ENCODE measurements at regions not wholly inside any gene's neighbourhood (a gene's known extent, or its start where the extent isn't known, plus 50 kb on each side); places are given as distances from the start of the nearest gene placed in this dataset.

GRCh38 chr6:125568609-125569008 lies 180.8 kb upstream of the HEY2 start:
- TF ChIP-seq, protein P1, sequence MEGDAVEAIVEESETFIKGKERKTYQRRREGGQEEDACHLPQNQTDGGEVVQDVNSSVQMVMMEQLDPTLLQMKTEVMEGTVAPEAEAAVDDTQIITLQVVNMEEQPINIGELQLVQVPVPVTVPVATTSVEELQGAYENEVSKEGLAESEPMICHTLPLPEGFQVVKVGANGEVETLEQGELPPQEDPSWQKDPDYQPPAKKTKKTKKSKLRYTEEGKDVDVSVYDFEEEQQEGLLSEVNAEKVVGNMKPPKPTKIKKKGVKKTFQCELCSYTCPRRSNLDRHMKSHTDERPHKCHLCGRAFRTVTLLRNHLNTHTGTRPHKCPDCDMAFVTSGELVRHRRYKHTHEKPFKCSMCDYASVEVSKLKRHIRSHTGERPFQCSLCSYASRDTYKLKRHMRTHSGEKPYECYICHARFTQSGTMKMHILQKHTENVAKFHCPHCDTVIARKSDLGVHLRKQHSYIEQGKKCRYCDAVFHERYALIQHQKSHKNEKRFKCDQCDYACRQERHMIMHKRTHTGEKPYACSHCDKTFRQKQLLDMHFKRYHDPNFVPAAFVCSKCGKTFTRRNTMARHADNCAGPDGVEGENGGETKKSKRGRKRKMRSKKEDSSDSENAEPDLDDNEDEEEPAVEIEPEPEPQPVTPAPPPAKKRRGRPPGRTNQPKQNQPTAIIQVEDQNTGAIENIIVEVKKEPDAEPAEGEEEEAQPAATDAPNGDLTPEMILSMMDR (IDR thresholded peaks at IDR 0.05): no peak
- TF ChIP-seq POLR2A (IDR thresholded peaks at IDR 0.05): no peak
- no peak for TF ChIP-seq POLR2AphosphoS5 (IDR thresholded peaks at IDR 0.05)
- TF ChIP-seq EP300 (IDR thresholded peaks at IDR 0.05): no peak

DNA sequence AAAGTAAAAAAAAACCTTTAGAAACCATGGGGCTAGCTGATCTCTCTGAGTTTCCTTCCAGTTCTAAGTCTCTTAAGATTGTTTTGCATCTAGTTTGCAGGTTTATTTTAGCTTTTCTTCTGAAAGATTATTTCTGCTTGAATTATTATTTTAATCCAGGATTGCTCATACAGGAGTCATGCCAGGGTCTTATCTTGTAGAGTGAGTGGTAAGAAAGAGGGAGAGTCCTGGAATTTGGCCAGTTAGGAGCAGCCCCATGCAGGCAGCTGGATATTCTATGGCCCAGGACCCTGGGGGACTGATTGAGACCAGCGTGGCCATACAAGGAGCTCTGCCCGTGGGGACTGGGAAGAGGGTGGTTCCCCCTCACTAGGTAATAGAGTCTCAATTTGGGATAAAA lies 178.9 kb upstream of the HEY2 start:
- Histone ChIP-seq H3K36me3 (no peaks in the 10 kb centered on the region), H3K4me1 (no peaks in the 10 kb centered on the region), H3K27me3 (no peaks in the 10 kb centered on the region), H3K4me3 (no peak overlapping the region), H3K9me3 (no peaks in the 10 kb centered on the region), H3K27ac (no peak overlapping the region)
- TF ChIP-seq POLR2AphosphoS5 (IDR thresholded peaks at IDR 0.05) (no peak), EP300 (IDR thresholded peaks at IDR 0.05) (no peak), POLR2A (IDR thresholded peaks at IDR 0.05) (no peak)
- TF ChIP-seq, protein P1 (IDR thresholded peaks at IDR 0.05): no peak
- no peak for ATAC-seq
- WGBS, 2 donors (ENCODE audit: low coverage in 1 of 2): no CpG with 5 or more reads among the region's 2 CpGs

More at GRCh38 chr6:125568609-125569008, 180.8 kb upstream of the HEY2 start:
- WGBS, 2 donors (ENCODE audit: low coverage in 1 of 2): 94% methylated on average over 4 of the region's 4 CpGs
- Histone ChIP-seq H3K27me3 (no peaks in the 10 kb centered on the region), H3K9me3 (no peaks in the 10 kb centered on the region), H3K4me1 (no peaks in the 10 kb centered on the region), H3K36me3 (no peaks in the 10 kb centered on the region), H3K27ac (no peak overlapping the region), H3K4me3 (no peak overlapping the region)
- ATAC-seq: no peak

DNA sequence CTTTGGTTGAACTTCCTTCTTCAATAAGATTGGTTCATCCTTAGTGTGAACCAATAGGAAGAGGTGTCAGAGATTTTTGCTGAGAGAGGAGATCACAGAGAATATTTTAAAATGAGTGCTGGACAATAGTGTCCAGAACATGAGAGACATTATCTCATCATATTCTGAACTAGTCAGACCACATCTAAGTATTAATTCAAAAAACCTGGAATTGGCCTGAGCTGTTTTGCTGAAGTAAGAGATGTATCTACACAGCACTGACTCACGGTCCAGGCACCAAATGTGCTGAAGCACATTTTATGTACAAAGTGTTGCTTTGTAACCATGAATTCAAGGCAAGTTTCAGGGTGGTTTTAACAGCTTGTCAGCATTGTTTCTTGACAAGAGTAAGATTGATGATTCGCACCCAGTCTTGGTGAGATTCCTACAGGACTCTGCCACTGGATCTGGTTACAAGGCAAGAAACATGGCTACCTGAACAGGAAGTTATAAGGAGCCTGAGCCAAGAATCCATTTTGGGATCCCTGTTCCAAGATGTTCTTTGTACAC lies 178.2 kb upstream of the HEY2 start:
- ATAC-seq: no peak
- Histone ChIP-seq H3K27me3 (peaks cover 4% of the 10 kb centered on the region), H3K9me3 (no peaks in the 10 kb centered on the region), H3K4me3 (no peak overlapping the region), H3K27ac (no peak overlapping the region), H3K4me1 (no peaks in the 10 kb centered on the region), H3K36me3 (no peaks in the 10 kb centered on the region)
- TF ChIP-seq, protein P1 (IDR thresholded peaks at IDR 0.05): no peak
- no peak for TF ChIP-seq EP300 (IDR thresholded peaks at IDR 0.05)
- TF ChIP-seq POLR2AphosphoS5 (IDR thresholded peaks at IDR 0.05): no peak
- no peak for TF ChIP-seq POLR2A (IDR thresholded peaks at IDR 0.05)
- WGBS, 2 donors (ENCODE audit: low coverage in 1 of 2): 82 to 83% methylated on average over 2 of the region's 2 CpGs

- Histone ChIP-seq H3K27ac (no peak overlapping the region), H3K4me1 (no peaks in the 10 kb centered on the region), H3K27me3 (peaks cover 4% of the 10 kb centered on the region), H3K36me3 (no peaks in the 10 kb centered on the region), H3K9me3 (no peaks in the 10 kb centered on the region), H3K4me3 (no peak overlapping the region)
- TF ChIP-seq, protein P1 (IDR thresholded peaks at IDR 0.05): no peak
- no peak for TF ChIP-seq EP300 (IDR thresholded peaks at IDR 0.05)
- TF ChIP-seq POLR2A (IDR thresholded peaks at IDR 0.05): no peak
- TF ChIP-seq POLR2AphosphoS5 (IDR thresholded peaks at IDR 0.05): no peak
- 66 to 75% methylated on average over 5 to 7 of the region's 7 CpGs for WGBS, 2 donors (ENCODE audit: low coverage in 1 of 2)
- no peak for ATAC-seq
Observed at GRCh38 chr6:125574604-125575003, 174.8 kb upstream of the HEY2 start.

DNA sequence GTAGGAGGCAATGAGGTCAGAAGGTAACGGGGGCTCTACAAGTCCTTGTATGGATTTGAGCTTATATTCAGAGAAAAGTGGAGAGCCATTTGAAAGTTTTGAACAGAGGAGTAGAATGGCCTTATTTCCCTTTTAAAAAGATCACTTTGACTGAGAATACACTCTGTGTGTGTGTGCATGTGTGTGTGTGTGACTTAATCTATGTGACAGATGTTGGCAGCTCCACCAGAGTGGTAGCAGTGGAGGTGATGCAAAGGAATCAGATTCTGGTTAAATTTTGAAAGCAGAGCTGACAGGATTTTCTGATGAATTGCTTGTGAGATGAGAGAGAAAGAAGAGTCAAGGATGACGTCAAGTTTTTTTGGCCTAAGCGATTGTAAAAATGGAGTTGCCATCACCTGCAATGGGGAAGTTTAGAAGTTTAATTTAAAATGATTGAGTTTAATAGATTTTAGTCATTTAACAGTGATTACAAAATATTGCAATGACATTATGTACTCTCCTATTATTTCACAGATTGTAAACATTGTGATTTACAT lies 172.2 kb upstream of the HEY2 start:
- no peak overlapping the region for H3K27ac ChIP-seq
- no peaks in the 10 kb centered on the region for H3K4me1 ChIP-seq
- ATAC-seq: no peak
- H3K27me3 ChIP-seq: peaks cover 4% of the 10 kb centered on the region
- no peak overlapping the region for H3K4me3 ChIP-seq
- TF ChIP-seq, protein P1 (IDR thresholded peaks at IDR 0.05): no peak
- no peaks in the 10 kb centered on the region for H3K9me3 ChIP-seq
- no peaks in the 10 kb centered on the region for H3K36me3 ChIP-seq
- 78 to 86% methylated on average over 3 of the region's 3 CpGs for WGBS, 2 donors (ENCODE audit: low coverage in 1 of 2)
